GM23338 (cell line): ENCODE measurements at regions not wholly inside any gene's neighbourhood (a gene's known extent, or its start where the extent isn't known, plus 50 kb on each side); places are given as distances from the start of the nearest gene placed in this dataset.

Source experiments
- ATAC-seq: fragments of 200-7000 bp; cut with Tn5 transposase; 3 replicates; pipeline ENCODE4 v1.9.1; 2020
- DNase-seq: peaks from one replicate; pipeline ENCODE4 v3.0.0-alpha.2; 2015; ENCODE audit warnings: low spot score
- H2AFZ ChIP-seq: fragments of 200-600 bp; sonication (generic); 2 replicates; pipeline ENCODE4 v1.8.0; 2016; ENCODE audit warnings: antibody characterized with exemption, mild to moderate bottlenecking, moderate library complexity
- H3F3A ChIP-seq: fragments of 200-600 bp; sonication (generic); replicated peaks from 2 replicates; pipeline ENCODE4 v1.8.0; 2017; ENCODE audit warnings: antibody characterized with exemption, mixed run types, low read depth
- H3K27ac ChIP-seq: fragments of 200-600 bp; sonication (generic); 2 replicates; pipeline ENCODE4 v1.6.1; 2016; ENCODE audit warnings: low read depth
- H3K27me3 ChIP-seq: fragments of 200-600 bp; sonication (generic); 2 replicates; pipeline ENCODE4 v1.8.0; 2016; ENCODE audit warnings: mild to moderate bottlenecking, mixed run types, moderate library complexity; ENCODE audit not compliant: insufficient read depth
- H3K36me3 ChIP-seq: fragments of 200-600 bp; sonication (generic); 2 replicates; pipeline ENCODE4 v1.8.0; 2016; ENCODE audit warnings: mild to moderate bottlenecking; ENCODE audit not compliant: insufficient read depth
- H3K4me1 ChIP-seq: fragments of 200-600 bp; sonication (generic); 2 replicates; pipeline ENCODE4 v1.8.0; 2016; ENCODE audit warnings: mild to moderate bottlenecking, moderate library complexity; ENCODE audit not compliant: insufficient read depth
- H3K4me2 ChIP-seq: fragments of 200-600 bp; sonication (generic); 2 replicates; pipeline ENCODE4 v1.7.1; 2017; ENCODE audit warnings: mixed run types
- H3K4me3 ChIP-seq: fragments of 200-600 bp; sonication (generic); 2 replicates; pipeline ENCODE4 v1.6.1; 2016; ENCODE audit warnings: mixed run types
- H3K79me2 ChIP-seq: fragments of 200-600 bp; sonication (generic); replicated peaks from 2 replicates; pipeline ENCODE4 v1.8.0; 2017; ENCODE audit warnings: mild to moderate bottlenecking; ENCODE audit not compliant: insufficient read depth
- H3K9me2 ChIP-seq: fragments of 200-600 bp; sonication (generic); 2 replicates; pipeline ENCODE4 v1.8.0; 2017; ENCODE audit not compliant: insufficient read depth
- H4K20me1 ChIP-seq: fragments of 200-600 bp; sonication (generic); replicated peaks from 2 replicates; pipeline ENCODE4 v1.8.0; 2017; ENCODE audit warnings: mild to moderate bottlenecking; ENCODE audit not compliant: insufficient read depth
- H3K27ac Mint-ChIP-seq: 2 replicates; pipeline ENCODE4 v1.8.0; 2020; ENCODE audit warnings: inconsistent platforms, mild to moderate bottlenecking, moderate library complexity, mixed read lengths
- H3K27me3 Mint-ChIP-seq: 3 replicates; pipeline ENCODE4 v1.8.0; 2022; ENCODE audit warnings: low read depth, mild to moderate bottlenecking, moderate library complexity, mixed read lengths, inconsistent platforms; ENCODE audit not compliant: insufficient read depth, poor library complexity
- H3K36me3 Mint-ChIP-seq: 3 replicates; pipeline ENCODE4 v1.8.0; 2021; ENCODE audit warnings: low read depth, mild to moderate bottlenecking, inconsistent platforms, moderate library complexity, mixed read lengths
- H3K4me1 Mint-ChIP-seq: 3 replicates; pipeline ENCODE4 v1.8.0; 2020; ENCODE audit warnings: mild to moderate bottlenecking, inconsistent platforms, mixed read lengths
- H3K4me3 Mint-ChIP-seq: 3 replicates; pipeline ENCODE4 v1.8.0; 2021; ENCODE audit warnings: moderate library complexity, mild to moderate bottlenecking, inconsistent platforms, mixed read lengths
- H3K9me3 Mint-ChIP-seq: 3 replicates; pipeline ENCODE4 v1.8.0; 2020; ENCODE audit warnings: moderate library complexity, mild to moderate bottlenecking, inconsistent platforms, mixed read lengths
- CREB1 ChIP-seq: fragments of 250-450 bp; sonication (Bioruptor Pico); IDR thresholded peaks from 2 replicates; pipeline ENCODE4 v1.5.0; 2020; ENCODE audit warnings: low read depth, mild to moderate bottlenecking, moderate library complexity
- EZH2 ChIP-seq: fragments of 200-600 bp; sonication (generic); IDR thresholded peaks from one replicate; pipeline ENCODE4 v1.8.0; 2017; ENCODE audit warnings: antibody characterized with exemption, mild to moderate bottlenecking, low read depth; ENCODE audit not compliant: unreplicated experiment
- EZH2phosphoT487 ChIP-seq: fragments of 200-600 bp; sonication (generic); IDR thresholded peaks from one replicate; pipeline ENCODE4 v1.8.1; 2018; ENCODE audit warnings: antibody characterized with exemption; ENCODE audit not compliant: unreplicated experiment
- JUNB ChIP-seq: IDR thresholded peaks from one replicate; pipeline ENCODE4 v1.6.1; 2016; ENCODE audit warnings: antibody characterized with exemption; ENCODE audit not compliant: unreplicated experiment
- NANOG ChIP-seq: IDR thresholded peaks from 2 replicates; pipeline ENCODE4 v1.6.1; 2016; ENCODE audit warnings: antibody characterized with exemption, borderline replicate concordance
- POLR2AphosphoS5 ChIP-seq: IDR thresholded peaks from 2 replicates; pipeline ENCODE4 v1.6.1; 2016; ENCODE audit warnings: antibody characterized with exemption, low read depth
- STAT1 ChIP-seq: IDR thresholded peaks from one replicate; pipeline ENCODE4 v1.6.1; 2016; ENCODE audit warnings: antibody characterized with exemption; ENCODE audit not compliant: unreplicated experiment
- ZNF114 ChIP-seq: fragments of 250-450 bp; sonication (Bioruptor Pico); IDR thresholded peaks from 2 replicates; pipeline ENCODE4 v1.5.0; 2020; ENCODE audit warnings: mild to moderate bottlenecking, moderate library complexity
- ZNF331 ChIP-seq: fragments of 250-450 bp; sonication (Bioruptor Pico); IDR thresholded peaks from 2 replicates; pipeline ENCODE4 v1.5.0; 2020; ENCODE audit warnings: low read depth, mild to moderate bottlenecking, moderate library complexity
- TF ChIP-seq, protein P1 (sequence below): fragments of 250-450 bp; sonication (Bioruptor Pico); IDR thresholded peaks from 2 replicates; pipeline ENCODE4 v1.5.0; 2020; ENCODE audit warnings: mild to moderate bottlenecking, moderate library complexity
- TF ChIP-seq, protein P2 (sequence below): IDR thresholded peaks from 2 replicates; pipeline ENCODE4 v1.6.1; 2016; ENCODE audit warnings: antibody characterized with exemption
- TF ChIP-seq, protein P3 (sequence below): IDR thresholded peaks from one replicate; pipeline ENCODE4 v1.6.1; 2018; ENCODE audit warnings: antibody characterized with exemption; ENCODE audit not compliant: unreplicated experiment
- TF ChIP-seq, protein P4 (sequence below), 2 experiments: fragments of 200-600 bp in 1 of 2; sonication (generic) in 1 of 2; conservative IDR thresholded peaks; 2 replicates each; pipeline versions ENCODE4 v1.5.1 to v1.6.1; 2016 to 2017; ENCODE audit warnings: antibody characterized with exemption in 2 of 2, low read depth in 2 of 2, mild to moderate bottlenecking in 2 of 2, moderate library complexity in 1 of 2

DNA sequence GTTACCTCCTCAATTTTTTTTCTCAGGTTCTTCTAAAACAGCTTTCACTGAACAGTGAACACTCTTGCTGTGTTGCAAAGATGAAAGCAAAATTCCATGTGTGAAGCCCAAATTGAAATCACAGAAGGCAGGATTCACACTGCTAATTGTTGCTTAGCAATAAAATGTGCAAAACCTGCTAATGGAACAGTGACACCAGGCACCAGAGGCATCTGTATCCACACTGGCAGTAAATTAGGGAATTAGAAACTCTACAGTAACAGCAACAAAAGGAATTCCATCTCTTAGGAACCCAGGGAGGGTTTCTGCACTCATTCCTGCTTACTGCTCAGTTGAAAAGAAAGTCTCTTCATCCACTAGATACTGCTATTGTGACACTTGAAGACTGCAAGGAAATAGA is 202.3 kb downstream of the GXYLT1 start:
- Mint-ChIP-seq H3K36me3 (peaks cover 12% of the 10 kb centered on the region), H3K4me3 (no peak overlapping the region), H3K27ac (no peak overlapping the region), H3K27me3 (peaks cover under 1% of the 10 kb centered on the region), H3K9me3 (peaks cover 32% of the 10 kb centered on the region), H3K4me1 (no peaks in the 10 kb centered on the region)
- no peak overlapping the region for H3K27ac ChIP-seq
- no peak overlapping the region for H2AFZ ChIP-seq
- H3K4me2 ChIP-seq = no peak overlapping the region
- no peaks in the 10 kb centered on the region for H3K4me1 ChIP-seq
- peaks cover 3% of the 10 kb centered on the region; the same call in 1 of the 2 replicates for H3K36me3 ChIP-seq
- H3K27me3 ChIP-seq = peaks cover 13% of the 10 kb centered on the region
- H3K79me2 ChIP-seq = no peaks in the 10 kb centered on the region
- TF ChIP-seq JUNB = no peak
- TF ChIP-seq, protein P1, sequence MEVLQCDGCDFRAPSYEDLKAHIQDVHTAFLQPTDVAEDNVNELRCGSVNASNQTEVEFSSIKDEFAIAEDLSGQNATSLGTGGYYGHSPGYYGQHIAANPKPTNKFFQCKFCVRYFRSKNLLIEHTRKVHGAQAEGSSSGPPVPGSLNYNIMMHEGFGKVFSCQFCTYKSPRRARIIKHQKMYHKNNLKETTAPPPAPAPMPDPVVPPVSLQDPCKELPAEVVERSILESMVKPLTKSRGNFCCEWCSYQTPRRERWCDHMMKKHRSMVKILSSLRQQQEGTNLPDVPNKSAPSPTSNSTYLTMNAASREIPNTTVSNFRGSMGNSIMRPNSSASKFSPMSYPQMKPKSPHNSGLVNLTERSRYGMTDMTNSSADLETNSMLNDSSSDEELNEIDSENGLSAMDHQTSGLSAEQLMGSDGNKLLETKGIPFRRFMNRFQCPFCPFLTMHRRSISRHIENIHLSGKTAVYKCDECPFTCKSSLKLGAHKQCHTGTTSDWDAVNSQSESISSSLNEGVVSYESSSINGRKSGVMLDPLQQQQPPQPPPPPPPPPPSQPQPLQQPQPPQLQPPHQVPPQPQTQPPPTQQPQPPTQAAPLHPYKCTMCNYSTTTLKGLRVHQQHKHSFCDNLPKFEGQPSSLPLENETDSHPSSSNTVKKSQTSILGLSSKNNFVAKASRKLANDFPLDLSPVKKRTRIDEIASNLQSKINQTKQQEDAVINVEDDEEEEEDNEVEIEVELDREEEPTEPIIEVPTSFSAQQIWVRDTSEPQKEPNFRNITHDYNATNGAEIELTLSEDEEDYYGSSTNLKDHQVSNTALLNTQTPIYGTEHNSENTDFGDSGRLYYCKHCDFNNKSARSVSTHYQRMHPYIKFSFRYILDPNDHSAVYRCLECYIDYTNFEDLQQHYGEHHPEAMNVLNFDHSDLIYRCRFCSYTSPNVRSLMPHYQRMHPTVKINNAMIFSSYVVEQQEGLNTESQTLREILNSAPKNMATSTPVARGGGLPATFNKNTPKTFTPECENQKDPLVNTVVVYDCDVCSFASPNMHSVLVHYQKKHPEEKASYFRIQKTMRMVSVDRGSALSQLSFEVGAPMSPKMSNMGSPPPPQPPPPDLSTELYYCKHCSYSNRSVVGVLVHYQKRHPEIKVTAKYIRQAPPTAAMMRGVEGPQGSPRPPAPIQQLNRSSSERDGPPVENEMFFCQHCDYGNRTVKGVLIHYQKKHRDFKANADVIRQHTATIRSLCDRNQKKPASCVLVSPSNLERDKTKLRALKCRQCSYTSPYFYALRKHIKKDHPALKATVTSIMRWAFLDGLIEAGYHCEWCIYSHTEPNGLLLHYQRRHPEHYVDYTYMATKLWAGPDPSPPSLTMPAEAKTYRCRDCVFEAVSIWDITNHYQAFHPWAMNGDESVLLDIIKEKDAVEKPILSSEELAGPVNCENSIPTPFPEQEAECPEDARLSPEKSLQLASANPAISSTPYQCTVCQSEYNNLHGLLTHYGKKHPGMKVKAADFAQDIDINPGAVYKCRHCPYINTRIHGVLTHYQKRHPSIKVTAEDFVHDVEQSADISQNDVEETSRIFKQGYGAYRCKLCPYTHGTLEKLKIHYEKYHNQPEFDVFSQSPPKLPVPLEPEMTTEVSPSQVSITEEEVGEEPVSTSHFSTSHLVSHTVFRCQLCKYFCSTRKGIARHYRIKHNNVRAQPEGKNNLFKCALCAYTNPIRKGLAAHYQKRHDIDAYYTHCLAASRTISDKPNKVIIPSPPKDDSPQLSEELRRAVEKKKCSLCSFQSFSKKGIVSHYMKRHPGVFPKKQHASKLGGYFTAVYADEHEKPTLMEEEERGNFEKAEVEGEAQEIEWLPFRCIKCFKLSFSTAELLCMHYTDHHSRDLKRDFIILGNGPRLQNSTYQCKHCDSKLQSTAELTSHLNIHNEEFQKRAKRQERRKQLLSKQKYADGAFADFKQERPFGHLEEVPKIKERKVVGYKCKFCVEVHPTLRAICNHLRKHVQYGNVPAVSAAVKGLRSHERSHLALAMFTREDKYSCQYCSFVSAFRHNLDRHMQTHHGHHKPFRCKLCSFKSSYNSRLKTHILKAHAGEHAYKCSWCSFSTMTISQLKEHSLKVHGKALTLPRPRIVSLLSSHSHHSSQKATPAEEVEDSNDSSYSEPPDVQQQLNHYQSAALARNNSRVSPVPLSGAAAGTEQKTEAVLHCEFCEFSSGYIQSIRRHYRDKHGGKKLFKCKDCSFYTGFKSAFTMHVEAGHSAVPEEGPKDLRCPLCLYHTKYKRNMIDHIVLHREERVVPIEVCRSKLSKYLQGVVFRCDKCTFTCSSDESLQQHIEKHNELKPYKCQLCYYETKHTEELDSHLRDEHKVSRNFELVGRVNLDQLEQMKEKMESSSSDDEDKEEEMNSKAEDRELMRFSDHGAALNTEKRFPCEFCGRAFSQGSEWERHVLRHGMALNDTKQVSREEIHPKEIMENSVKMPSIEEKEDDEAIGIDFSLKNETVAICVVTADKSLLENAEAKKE = no peak
- TF ChIP-seq, protein P2, sequence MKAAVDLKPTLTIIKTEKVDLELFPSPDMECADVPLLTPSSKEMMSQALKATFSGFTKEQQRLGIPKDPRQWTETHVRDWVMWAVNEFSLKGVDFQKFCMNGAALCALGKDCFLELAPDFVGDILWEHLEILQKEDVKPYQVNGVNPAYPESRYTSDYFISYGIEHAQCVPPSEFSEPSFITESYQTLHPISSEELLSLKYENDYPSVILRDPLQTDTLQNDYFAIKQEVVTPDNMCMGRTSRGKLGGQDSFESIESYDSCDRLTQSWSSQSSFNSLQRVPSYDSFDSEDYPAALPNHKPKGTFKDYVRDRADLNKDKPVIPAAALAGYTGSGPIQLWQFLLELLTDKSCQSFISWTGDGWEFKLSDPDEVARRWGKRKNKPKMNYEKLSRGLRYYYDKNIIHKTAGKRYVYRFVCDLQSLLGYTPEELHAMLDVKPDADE = no peak
- TF ChIP-seq, protein P3, sequence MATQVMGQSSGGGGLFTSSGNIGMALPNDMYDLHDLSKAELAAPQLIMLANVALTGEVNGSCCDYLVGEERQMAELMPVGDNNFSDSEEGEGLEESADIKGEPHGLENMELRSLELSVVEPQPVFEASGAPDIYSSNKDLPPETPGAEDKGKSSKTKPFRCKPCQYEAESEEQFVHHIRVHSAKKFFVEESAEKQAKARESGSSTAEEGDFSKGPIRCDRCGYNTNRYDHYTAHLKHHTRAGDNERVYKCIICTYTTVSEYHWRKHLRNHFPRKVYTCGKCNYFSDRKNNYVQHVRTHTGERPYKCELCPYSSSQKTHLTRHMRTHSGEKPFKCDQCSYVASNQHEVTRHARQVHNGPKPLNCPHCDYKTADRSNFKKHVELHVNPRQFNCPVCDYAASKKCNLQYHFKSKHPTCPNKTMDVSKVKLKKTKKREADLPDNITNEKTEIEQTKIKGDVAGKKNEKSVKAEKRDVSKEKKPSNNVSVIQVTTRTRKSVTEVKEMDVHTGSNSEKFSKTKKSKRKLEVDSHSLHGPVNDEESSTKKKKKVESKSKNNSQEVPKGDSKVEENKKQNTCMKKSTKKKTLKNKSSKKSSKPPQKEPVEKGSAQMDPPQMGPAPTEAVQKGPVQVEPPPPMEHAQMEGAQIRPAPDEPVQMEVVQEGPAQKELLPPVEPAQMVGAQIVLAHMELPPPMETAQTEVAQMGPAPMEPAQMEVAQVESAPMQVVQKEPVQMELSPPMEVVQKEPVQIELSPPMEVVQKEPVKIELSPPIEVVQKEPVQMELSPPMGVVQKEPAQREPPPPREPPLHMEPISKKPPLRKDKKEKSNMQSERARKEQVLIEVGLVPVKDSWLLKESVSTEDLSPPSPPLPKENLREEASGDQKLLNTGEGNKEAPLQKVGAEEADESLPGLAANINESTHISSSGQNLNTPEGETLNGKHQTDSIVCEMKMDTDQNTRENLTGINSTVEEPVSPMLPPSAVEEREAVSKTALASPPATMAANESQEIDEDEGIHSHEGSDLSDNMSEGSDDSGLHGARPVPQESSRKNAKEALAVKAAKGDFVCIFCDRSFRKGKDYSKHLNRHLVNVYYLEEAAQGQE = no peak
- TF ChIP-seq ZNF114 (CRISPR knock-in tag) = no peak
- no peak for TF ChIP-seq EZH2phosphoT487
- TF ChIP-seq ZNF331 (CRISPR knock-in tag) = no peak
- TF ChIP-seq, protein P4, sequence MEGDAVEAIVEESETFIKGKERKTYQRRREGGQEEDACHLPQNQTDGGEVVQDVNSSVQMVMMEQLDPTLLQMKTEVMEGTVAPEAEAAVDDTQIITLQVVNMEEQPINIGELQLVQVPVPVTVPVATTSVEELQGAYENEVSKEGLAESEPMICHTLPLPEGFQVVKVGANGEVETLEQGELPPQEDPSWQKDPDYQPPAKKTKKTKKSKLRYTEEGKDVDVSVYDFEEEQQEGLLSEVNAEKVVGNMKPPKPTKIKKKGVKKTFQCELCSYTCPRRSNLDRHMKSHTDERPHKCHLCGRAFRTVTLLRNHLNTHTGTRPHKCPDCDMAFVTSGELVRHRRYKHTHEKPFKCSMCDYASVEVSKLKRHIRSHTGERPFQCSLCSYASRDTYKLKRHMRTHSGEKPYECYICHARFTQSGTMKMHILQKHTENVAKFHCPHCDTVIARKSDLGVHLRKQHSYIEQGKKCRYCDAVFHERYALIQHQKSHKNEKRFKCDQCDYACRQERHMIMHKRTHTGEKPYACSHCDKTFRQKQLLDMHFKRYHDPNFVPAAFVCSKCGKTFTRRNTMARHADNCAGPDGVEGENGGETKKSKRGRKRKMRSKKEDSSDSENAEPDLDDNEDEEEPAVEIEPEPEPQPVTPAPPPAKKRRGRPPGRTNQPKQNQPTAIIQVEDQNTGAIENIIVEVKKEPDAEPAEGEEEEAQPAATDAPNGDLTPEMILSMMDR (conservative IDR thresholded peaks at IDR 0.05; ENCODE audit: low read depth in 2 of 2) = no peak
- no peak for TF ChIP-seq POLR2AphosphoS5
- TF ChIP-seq NANOG = no peak
- TF ChIP-seq EZH2 = no peak
- no peak for TF ChIP-seq CREB1 (CRISPR knock-in tag)
- TF ChIP-seq STAT1 = no peak
- H4K20me1 ChIP-seq = no peaks in the 10 kb centered on the region
- no peak overlapping the region for H3K4me3 ChIP-seq
- no peaks in the 10 kb centered on the region for H3K9me2 ChIP-seq
- no peaks in the 10 kb centered on the region for H3F3A ChIP-seq
- DNase-seq (no peak), ATAC-seq (no peak)
